Body of pancreas (tissue), 4 donors: ENCODE measurements at regions not wholly inside any gene's neighbourhood (a gene's known extent, or its start where the extent isn't known, plus 50 kb on each side); places are given as distances from the start of the nearest gene placed in this dataset.

ENCODE experiments used
- CTCF ChIP-seq, 7 experiments: fragments of 450-650 bp in 4 of 7; fragments of 200-600 bp in 3 of 7; sonication (generic) in 3 of 7; IDR thresholded peaks; one replicate each; pipeline ENCODE4 v1.5.1; 2016 to 2019; ENCODE audit warnings: antibody characterized with exemption in 7 of 7
- POLR2A ChIP-seq, 3 donors: fragments of 450-650 bp; IDR thresholded peaks; one replicate each; pipeline ENCODE4 v1.6.1; 2016; ENCODE audit warnings: antibody characterized with exemption in 3 of 3, mild to moderate bottlenecking in 2 of 3

GRCh38 chr3:18649666-18650363 lies 224.7 kb upstream of the SATB1 start:
- TF ChIP-seq POLR2A (IDR thresholded peaks at IDR 0.05) = no peak
- TF ChIP-seq CTCF (IDR thresholded peaks at IDR 0.05) = no peak
